ENCODE measurements at regions not wholly inside any gene's neighbourhood (a gene's known extent, or its start where the extent isn't known, plus 50 kb on each side); places are given as distances from the start of the nearest gene placed in this dataset.

GRCh38 chr15:66876421-66876730, 174.3 kb downstream of the SMAD6 start (continued):
- TF ChIP-seq RXRA (IDR thresholded peaks at IDR 0.05; ENCODE audit: insufficient read depth, low read depth, low read length) (no peak), BRCA1 (IDR thresholded peaks at IDR 0.05; ENCODE audit: low read depth, low read length) (no peak)
- TF ChIP-seq, protein P1, sequence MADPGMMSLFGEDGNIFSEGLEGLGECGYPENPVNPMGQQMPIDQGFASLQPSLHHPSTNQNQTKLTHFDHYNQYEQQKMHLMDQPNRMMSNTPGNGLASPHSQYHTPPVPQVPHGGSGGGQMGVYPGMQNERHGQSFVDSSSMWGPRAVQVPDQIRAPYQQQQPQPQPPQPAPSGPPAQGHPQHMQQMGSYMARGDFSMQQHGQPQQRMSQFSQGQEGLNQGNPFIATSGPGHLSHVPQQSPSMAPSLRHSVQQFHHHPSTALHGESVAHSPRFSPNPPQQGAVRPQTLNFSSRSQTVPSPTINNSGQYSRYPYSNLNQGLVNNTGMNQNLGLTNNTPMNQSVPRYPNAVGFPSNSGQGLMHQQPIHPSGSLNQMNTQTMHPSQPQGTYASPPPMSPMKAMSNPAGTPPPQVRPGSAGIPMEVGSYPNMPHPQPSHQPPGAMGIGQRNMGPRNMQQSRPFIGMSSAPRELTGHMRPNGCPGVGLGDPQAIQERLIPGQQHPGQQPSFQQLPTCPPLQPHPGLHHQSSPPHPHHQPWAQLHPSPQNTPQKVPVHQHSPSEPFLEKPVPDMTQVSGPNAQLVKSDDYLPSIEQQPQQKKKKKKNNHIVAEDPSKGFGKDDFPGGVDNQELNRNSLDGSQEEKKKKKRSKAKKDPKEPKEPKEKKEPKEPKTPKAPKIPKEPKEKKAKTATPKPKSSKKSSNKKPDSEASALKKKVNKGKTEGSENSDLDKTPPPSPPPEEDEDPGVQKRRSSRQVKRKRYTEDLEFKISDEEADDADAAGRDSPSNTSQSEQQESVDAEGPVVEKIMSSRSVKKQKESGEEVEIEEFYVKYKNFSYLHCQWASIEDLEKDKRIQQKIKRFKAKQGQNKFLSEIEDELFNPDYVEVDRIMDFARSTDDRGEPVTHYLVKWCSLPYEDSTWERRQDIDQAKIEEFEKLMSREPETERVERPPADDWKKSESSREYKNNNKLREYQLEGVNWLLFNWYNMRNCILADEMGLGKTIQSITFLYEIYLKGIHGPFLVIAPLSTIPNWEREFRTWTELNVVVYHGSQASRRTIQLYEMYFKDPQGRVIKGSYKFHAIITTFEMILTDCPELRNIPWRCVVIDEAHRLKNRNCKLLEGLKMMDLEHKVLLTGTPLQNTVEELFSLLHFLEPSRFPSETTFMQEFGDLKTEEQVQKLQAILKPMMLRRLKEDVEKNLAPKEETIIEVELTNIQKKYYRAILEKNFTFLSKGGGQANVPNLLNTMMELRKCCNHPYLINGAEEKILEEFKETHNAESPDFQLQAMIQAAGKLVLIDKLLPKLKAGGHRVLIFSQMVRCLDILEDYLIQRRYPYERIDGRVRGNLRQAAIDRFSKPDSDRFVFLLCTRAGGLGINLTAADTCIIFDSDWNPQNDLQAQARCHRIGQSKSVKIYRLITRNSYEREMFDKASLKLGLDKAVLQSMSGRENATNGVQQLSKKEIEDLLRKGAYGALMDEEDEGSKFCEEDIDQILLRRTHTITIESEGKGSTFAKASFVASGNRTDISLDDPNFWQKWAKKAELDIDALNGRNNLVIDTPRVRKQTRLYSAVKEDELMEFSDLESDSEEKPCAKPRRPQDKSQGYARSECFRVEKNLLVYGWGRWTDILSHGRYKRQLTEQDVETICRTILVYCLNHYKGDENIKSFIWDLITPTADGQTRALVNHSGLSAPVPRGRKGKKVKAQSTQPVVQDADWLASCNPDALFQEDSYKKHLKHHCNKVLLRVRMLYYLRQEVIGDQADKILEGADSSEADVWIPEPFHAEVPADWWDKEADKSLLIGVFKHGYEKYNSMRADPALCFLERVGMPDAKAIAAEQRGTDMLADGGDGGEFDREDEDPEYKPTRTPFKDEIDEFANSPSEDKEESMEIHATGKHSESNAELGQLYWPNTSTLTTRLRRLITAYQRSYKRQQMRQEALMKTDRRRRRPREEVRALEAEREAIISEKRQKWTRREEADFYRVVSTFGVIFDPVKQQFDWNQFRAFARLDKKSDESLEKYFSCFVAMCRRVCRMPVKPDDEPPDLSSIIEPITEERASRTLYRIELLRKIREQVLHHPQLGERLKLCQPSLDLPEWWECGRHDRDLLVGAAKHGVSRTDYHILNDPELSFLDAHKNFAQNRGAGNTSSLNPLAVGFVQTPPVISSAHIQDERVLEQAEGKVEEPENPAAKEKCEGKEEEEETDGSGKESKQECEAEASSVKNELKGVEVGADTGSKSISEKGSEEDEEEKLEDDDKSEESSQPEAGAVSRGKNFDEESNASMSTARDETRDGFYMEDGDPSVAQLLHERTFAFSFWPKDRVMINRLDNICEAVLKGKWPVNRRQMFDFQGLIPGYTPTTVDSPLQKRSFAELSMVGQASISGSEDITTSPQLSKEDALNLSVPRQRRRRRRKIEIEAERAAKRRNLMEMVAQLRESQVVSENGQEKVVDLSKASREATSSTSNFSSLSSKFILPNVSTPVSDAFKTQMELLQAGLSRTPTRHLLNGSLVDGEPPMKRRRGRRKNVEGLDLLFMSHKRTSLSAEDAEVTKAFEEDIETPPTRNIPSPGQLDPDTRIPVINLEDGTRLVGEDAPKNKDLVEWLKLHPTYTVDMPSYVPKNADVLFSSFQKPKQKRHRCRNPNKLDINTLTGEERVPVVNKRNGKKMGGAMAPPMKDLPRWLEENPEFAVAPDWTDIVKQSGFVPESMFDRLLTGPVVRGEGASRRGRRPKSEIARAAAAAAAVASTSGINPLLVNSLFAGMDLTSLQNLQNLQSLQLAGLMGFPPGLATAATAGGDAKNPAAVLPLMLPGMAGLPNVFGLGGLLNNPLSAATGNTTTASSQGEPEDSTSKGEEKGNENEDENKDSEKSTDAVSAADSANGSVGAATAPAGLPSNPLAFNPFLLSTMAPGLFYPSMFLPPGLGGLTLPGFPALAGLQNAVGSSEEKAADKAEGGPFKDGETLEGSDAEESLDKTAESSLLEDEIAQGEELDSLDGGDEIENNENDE (IDR thresholded peaks at IDR 0.05; ENCODE audit: insufficient replicate concordance, low read length) = no peak
